ENCODE measurements at regions not wholly inside any gene's neighbourhood (a gene's known extent, or its start where the extent isn't known, plus 50 kb on each side); places are given as distances from the start of the nearest gene placed in this dataset.

DNA sequence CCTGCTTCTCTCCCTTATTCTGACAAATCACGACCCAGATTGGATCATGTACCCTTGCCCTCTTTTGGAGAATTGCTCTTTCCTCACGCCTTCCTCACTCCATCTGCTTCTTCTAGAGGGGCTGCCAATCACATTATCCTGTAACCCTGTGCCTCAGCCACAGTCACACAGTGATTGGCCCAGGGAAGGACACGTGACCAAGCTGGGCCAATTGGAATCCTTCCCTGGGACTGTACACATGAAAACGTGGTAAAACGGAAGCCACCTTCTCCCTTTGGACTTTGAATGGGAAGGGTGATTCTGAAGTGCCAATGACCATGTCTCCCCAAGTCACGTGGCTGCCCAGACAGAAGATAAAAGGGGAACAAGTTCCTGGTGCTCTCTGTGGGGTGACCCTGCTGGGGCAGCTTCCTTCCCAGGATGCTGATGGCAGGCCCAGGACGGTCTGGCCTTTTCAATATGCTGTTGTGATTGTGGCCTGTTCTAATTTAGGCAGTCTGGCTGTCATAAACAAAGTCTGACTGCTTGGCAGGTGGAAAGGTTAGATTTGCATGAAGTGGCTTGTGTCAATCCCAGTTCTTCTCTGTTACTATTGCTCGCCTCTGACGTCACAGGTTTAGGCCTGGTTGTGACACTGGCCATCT lies 92.9 kb downstream of the UBIAD1 start:
- TF ChIP-seq POLR2AphosphoS5 (IDR thresholded peaks at IDR 0.05) (no peak), EP300 (IDR thresholded peaks at IDR 0.05) (no peak)
- TF ChIP-seq, protein P1, sequence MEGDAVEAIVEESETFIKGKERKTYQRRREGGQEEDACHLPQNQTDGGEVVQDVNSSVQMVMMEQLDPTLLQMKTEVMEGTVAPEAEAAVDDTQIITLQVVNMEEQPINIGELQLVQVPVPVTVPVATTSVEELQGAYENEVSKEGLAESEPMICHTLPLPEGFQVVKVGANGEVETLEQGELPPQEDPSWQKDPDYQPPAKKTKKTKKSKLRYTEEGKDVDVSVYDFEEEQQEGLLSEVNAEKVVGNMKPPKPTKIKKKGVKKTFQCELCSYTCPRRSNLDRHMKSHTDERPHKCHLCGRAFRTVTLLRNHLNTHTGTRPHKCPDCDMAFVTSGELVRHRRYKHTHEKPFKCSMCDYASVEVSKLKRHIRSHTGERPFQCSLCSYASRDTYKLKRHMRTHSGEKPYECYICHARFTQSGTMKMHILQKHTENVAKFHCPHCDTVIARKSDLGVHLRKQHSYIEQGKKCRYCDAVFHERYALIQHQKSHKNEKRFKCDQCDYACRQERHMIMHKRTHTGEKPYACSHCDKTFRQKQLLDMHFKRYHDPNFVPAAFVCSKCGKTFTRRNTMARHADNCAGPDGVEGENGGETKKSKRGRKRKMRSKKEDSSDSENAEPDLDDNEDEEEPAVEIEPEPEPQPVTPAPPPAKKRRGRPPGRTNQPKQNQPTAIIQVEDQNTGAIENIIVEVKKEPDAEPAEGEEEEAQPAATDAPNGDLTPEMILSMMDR (IDR thresholded peaks at IDR 0.05) = no peak
